Gastroesophageal sphincter (tissue), 4 donors: ENCODE measurements at regions not wholly inside any gene's neighbourhood (a gene's known extent, or its start where the extent isn't known, plus 50 kb on each side); places are given as distances from the start of the nearest gene placed in this dataset.

Source experiments
- ATAC-seq: fragments of 150-250 bp; one replicate; pipeline ENCODE4 v1.9.1; 2016; ENCODE audit warnings: mild to moderate bottlenecking, moderate library complexity
- H3K27ac ChIP-seq, 4 donors: fragments of 200-600 bp; sonication (generic) in 3 of 4; 1 replicate in 3 of 4; 2 replicates in 1 of 4; pipeline ENCODE4 v1.5.1; 2016 to 2019
- H3K27me3 ChIP-seq: fragments of 200-600 bp; sonication (generic); one replicate; pipeline ENCODE4 v1.5.1; 2019
- H3K36me3 ChIP-seq, 2 donors: fragments of 200-600 bp; sonication (generic); one replicate each; pipeline ENCODE4 v1.5.1; 2019; ENCODE audit warnings: control low read depth in 1 of 2
- H3K4me1 ChIP-seq, 3 donors: fragments of 200-600 bp; sonication (generic); 1 replicate in 2 of 3; 2 replicates in 1 of 3; pipeline ENCODE4 v1.5.1; 2016 to 2019; ENCODE audit warnings: control low read depth in 2 of 3
- H3K4me3 ChIP-seq, 2 donors: fragments of 200-600 bp; sonication (generic); one replicate each; pipeline ENCODE4 v1.5.1; 2019; ENCODE audit warnings: mild to moderate bottlenecking in 1 of 2, moderate library complexity in 1 of 2
- H3K9me3 ChIP-seq, 3 donors: fragments of 200-600 bp; sonication (generic); one replicate each; pipeline ENCODE4 v1.5.1; 2017 to 2019; ENCODE audit warnings: control low read depth in 2 of 3
- CTCF ChIP-seq, 4 experiments: fragments of 200-600 bp in 2 of 4; fragments of 450-650 bp in 2 of 4; sonication (generic) in 1 of 4; IDR thresholded peaks; one replicate each; pipeline ENCODE4 v1.5.1; 2017 to 2019; ENCODE audit warnings: antibody characterized with exemption in 4 of 4, mild to moderate bottlenecking in 2 of 4, moderate library complexity in 2 of 4
- EP300 ChIP-seq: sonication (generic); formaldehyde crosslinking; IDR thresholded peaks from one replicate; pipeline ENCODE4 v1.6.1; 2017; ENCODE audit warnings: antibody characterized with exemption, mild to moderate bottlenecking
- POLR2A ChIP-seq, 2 donors: fragments of 450-650 bp; IDR thresholded peaks; one replicate each; pipeline ENCODE4 v1.6.1; 2017; ENCODE audit warnings: antibody characterized with exemption in 2 of 2, mild to moderate bottlenecking in 2 of 2, moderate library complexity in 1 of 2
- POLR2AphosphoS5 ChIP-seq: sonication (generic); formaldehyde crosslinking; IDR thresholded peaks from one replicate; pipeline ENCODE4 v1.6.1; 2017; ENCODE audit warnings: antibody characterized with exemption
- WGBS, 2 donors: methylation state at CpG; one replicate each; pipeline ENCODE4 v1.1.5; 2018; ENCODE audit warnings: low coverage in 1 of 2; 5-methylcytosine and 5-hydroxymethylcytosine counted together

- Histone ChIP-seq H3K27ac (no peak overlapping the region), H3K36me3 (no peaks in the 10 kb centered on the region)
- WGBS, 2 donors = 86 to 100% methylated on average over 1 to 3 of the region's 5 CpGs
Observed at GRCh38 chr4:14743601-14744000, 258.7 kb upstream of the CPEB2 start.

GRCh38 chr4:14744346-14744745 is 257.9 kb upstream of the CPEB2 start:
- Histone ChIP-seq H3K9me3 (no peaks in the 10 kb centered on the region), H3K36me3 (no peaks in the 10 kb centered on the region), H3K27me3 (no peaks in the 10 kb centered on the region), H3K27ac (no peak overlapping the region), H3K4me1 (no peaks in the 10 kb centered on the region), H3K4me3 (no peak overlapping the region)
- TF ChIP-seq POLR2AphosphoS5 (no peak), CTCF (IDR thresholded peaks at IDR 0.05) (no peak)
- WGBS, 2 donors = 73% methylated on average over 4 of the region's 4 CpGs; no CpG with 5 or more reads in 1 of the 2 donors
- no peak for ATAC-seq

More at GRCh38 chr4:14743601-14744000, 258.7 kb upstream of the CPEB2 start:
- Histone ChIP-seq H3K9me3 (no peaks in the 10 kb centered on the region), H3K4me3 (no peak overlapping the region), H3K27me3 (no peaks in the 10 kb centered on the region), H3K4me1 (no peaks in the 10 kb centered on the region)
- ATAC-seq = no peak
- TF ChIP-seq CTCF (IDR thresholded peaks at IDR 0.05) = no peak
- TF ChIP-seq POLR2A (IDR thresholded peaks at IDR 0.05) = no peak
- TF ChIP-seq POLR2AphosphoS5 = no peak
- TF ChIP-seq EP300 = no peak

GRCh38 chr4:14749910-14750309 is 252.4 kb upstream of the CPEB2 start:
- H3K4me3 ChIP-seq = no peak overlapping the region
- 33 to 40% methylated on average over 2 of the region's 2 CpGs for WGBS, 2 donors
- H3K4me1 ChIP-seq = no peaks in the 10 kb centered on the region
- H3K27me3 ChIP-seq = no peaks in the 10 kb centered on the region
- ATAC-seq = no peak
- no peaks in the 10 kb centered on the region for H3K36me3 ChIP-seq
- peaks cover 0 to 15% (median 0%) of the 10 kb centered on the region in 3 donors for H3K9me3 ChIP-seq
- TF ChIP-seq POLR2A (IDR thresholded peaks at IDR 0.05) = no peak
- no peak for TF ChIP-seq POLR2AphosphoS5
- TF ChIP-seq EP300 = no peak
- TF ChIP-seq CTCF (IDR thresholded peaks at IDR 0.05) = peak in 3 of 4 experiments; percentile 36 to 67 (median 46)
- H3K27ac ChIP-seq = no peak overlapping the region

GRCh38 chr4:14752341-14753046 is 249.8 kb upstream of the CPEB2 start:
- no peak overlapping the region for H3K4me3 ChIP-seq
- H3K4me1 ChIP-seq = no peaks in the 10 kb centered on the region
- no peak for ATAC-seq
- no peaks in the 10 kb centered on the region for H3K36me3 ChIP-seq
- no peaks in the 10 kb centered on the region for H3K27me3 ChIP-seq
- WGBS, 2 donors = 88 to 91% methylated on average over 1 to 3 of the region's 6 CpGs
- no peak overlapping the region for H3K27ac ChIP-seq
- peaks cover 0 to 15% (median 0%) of the 10 kb centered on the region in 3 donors for H3K9me3 ChIP-seq
- TF ChIP-seq CTCF (IDR thresholded peaks at IDR 0.05) (no peak), EP300 (no peak), POLR2AphosphoS5 (no peak), POLR2A (IDR thresholded peaks at IDR 0.05) (no peak)

- no peaks in the 10 kb centered on the region for H3K27me3 ChIP-seq
- no peak for ATAC-seq
- peaks cover 0 to 21% (median 0%) of the 10 kb centered on the region in 3 donors for H3K4me1 ChIP-seq
- H3K27ac ChIP-seq = no peak overlapping the region
- no peaks in the 10 kb centered on the region for H3K36me3 ChIP-seq
- no peaks in the 10 kb centered on the region for H3K9me3 ChIP-seq
- no peak for TF ChIP-seq POLR2A (IDR thresholded peaks at IDR 0.05)
- TF ChIP-seq EP300 = no peak
- no peak for TF ChIP-seq POLR2AphosphoS5
- no peak for TF ChIP-seq CTCF (IDR thresholded peaks at IDR 0.05)
- H3K4me3 ChIP-seq = no peak overlapping the region
Observed at GRCh38 chr4:14767142-14767541, 235.1 kb upstream of the CPEB2 start.
